IPS DF 19.7 (cell line): ENCODE measurements at regions not wholly inside any gene's neighbourhood (a gene's known extent, or its start where the extent isn't known, plus 50 kb on each side); places are given as distances from the start of the nearest gene placed in this dataset.

Experiments used
- DNase-seq: peaks from one replicate; pipeline ENCODE4 v3.0.0-alpha.2; 2013; ENCODE audit warnings: low read depth, low spot score

DNA sequence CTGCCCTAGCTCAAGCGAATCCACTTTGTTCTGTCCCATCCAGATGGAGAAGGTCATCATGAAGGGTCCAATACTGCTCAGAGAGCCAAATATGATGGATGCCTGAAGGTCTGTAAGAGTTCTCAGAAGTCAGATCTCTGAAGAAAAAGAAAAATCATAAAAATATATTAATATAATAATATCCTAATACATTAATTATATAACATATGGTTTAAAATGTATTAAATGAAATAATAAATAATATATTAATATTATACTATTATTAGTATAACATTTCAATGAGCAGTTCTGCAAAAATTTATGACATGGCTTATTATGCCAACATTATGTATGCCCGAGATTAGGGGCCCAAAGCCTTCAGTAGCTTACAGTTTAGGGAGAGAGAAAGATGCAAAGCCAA lies 78.2 kb upstream of the GPR12 start:
- DNase-seq: no peak

DNA sequence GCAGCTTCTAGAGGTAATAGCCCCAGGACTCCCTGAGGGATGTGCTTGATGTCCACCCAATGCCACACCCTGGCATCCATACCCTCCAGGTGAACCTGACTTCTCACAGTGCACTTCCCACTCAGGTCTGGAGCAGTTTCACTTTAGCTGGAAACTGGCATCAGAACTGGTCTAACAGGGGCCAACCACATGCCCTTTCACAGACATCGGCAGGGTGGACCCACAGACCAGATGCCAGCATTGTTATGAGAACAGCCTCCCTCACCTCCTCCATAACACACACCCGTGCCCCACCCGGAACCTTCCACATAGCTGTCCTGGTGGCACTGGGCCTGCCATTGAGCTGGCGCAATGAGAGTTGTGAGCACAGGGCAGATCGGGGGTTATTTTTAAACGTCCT lies 77.4 kb upstream of the GPR12 start:
- no peak for DNase-seq

GRCh38 chr13:26837102-26837501 lies 76.5 kb upstream of the GPR12 start:
- DNase-seq: no peak

DNA sequence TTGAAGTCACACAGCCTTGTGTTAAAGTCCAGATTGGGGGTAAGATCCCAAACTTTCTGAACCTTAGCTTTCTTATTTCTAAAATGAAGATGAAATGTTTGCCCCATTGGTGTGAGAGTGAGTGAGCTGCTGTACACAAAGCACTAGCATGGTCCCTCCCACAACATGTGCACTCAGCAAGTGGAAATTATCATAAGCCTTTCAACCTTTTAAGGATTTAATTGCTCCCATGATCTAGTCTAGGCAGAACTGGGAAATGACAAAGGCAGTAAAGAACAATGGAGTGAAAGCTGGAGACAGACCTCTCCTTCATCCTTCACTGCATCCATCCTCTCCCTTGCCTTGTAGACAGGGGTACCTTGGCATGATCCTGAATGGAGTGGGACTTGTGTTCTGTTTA lies 76.0 kb upstream of the GPR12 start:
- no peak for DNase-seq

DNA sequence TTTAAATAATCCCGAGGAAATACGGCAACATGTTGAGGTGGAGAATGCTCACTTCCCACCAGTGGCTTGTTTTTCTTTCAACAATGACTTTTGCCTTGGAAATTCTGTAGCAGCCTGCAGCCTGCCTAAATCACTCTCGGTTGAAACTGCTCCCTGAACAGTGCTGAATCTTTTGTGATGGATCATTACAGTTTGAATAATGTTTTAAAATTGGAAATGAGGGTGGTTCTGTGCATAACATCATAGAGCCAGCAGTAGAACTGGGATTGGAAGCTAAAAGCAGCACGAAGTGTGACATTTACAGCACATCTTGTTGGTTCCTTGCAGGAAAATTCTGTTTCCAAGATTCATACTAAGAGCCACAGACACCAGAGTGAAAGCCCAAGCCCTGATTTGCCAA lies 74.1 kb upstream of the GPR12 start:
- DNase-seq: no peak

DNA sequence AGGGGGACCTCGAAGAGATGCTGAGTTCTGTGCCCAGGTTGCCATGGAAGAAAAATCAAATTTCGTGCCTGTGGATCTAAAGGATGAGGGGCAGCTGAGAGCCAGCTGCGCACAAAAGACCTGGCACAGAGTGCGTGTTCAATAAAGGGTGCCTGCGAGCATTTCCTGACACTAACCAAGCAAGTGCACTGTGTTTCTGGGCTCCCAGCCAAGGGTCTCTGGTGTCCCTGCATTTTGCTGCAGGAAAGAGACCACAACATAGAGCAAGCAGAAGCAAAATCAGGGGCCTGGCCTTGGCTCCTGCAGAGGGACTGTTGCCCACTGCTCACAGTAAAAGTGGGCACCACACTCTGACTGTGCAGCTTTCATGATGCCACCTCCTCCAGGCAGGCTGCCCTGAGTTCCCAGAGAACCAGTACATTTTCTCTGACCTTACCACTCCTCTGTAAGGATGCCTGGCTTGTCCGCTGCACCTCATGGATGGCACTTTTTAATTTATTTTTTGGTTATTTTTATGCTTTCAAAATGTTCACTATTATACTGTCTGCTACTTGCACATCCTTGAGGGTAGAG lies 70.8 kb upstream of the GPR12 start:
- no peak for DNase-seq

DNA sequence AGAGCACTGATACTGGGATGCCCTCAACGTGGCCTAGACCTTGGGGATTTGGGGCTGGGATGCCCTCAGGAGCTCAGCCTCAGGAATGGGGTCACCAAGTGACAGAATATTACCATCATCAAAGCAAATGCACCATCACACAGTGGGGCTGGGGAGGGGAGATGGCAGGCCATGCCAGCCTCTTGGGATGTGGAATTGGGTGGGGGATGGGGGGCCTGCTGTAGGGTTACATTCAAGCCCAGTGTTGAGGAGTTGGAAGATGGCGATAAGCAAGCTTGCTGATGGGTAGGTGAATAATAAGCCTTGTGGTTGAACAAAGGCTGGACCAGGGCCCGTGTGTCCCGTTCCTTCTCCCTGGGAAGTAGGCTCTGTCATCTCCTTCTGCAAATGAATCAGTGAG lies 69.1 kb upstream of the GPR12 start:
- DNase-seq: no peak

DNA sequence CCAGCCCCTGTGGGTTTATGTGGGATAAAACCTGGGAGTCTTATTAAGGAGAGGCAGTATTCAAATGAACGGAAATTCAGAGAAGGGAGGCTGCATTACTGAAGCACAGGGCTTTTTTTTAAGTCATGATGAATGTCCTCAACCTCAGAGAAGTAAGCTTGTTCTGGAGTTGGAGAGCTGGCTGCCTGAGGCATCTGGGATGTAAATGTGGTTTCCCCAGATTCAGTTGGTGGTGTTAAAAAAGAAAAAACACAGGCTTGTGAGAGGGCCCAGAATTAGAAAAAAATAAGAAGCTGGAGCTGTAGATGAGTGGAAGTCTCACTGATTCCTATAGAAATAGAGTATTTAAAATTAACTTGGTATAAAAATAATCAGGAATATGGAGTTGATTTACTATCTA lies 64.0 kb upstream of the GPR12 start:
- DNase-seq: no peak

DNA sequence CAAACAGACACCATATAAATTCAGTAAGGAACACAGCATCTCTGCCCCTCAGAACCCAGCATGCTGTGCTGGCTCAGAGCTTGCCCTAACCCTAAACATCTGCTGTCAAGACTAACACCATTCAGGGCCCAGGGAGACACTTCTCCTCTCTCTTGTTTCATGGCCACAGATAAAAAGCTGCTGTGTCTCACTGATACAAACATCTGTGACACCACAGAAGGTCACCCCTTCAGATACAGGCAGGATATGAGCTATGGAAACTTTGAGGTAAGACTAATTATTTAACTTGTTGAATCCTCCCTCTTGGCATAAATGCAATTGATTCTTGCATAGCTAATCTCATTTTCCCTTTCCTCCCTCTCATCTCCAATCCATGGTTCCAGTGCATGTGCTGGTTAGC lies 61.6 kb upstream of the GPR12 start:
- DNase-seq: no peak

DNA sequence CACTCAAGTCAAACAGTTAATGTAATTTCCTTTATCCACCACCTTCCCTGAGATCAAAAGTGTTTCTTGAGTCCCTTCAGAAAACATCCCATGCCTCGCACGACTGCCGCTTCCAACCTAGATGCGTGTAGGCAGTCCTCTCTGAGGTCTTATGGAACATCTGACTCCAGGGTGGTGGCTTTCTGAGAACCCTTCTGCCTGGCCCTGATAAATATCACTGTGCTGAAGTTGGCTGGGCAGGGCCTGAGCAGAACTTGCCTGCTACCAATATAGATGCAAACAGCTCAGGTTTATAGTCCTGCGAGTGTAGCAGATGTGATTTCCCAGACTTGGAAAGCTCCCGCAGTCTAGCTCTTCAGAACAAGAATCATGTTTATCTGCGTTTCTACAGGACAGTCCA lies 61.1 kb upstream of the GPR12 start:
- DNase-seq: no peak

- no peak for DNase-seq
These were observed 60.3 kb upstream of the GPR12 start for GRCh38 chr13:26820871-26821270.

GRCh38 chr13:26819046-26819445 lies 58.5 kb upstream of the GPR12 start:
- DNase-seq: no peak

- no peak for DNase-seq
These were observed 56.3 kb upstream of the GPR12 start for GRCh38 chr13:26816881-26817280.

DNA sequence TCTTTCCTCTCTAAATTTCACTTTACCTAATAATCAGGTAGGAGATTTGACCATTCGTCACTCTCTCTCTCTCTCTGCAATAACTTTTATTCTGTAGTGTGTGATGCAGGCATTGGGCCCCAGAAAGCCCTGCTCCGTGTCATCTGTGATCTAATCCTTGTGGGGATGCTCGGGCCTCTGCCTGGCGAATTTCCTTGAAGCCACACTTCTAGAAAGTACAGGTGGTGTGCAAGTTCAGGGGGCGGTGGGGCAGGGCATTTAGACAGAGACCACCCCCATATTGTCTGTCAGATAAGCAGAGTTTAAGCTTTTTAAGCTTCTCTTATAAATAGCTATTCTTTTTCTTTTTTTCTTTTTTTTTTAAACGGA lies 53.4 kb upstream of the GPR12 start:
- no peak for DNase-seq

DNA sequence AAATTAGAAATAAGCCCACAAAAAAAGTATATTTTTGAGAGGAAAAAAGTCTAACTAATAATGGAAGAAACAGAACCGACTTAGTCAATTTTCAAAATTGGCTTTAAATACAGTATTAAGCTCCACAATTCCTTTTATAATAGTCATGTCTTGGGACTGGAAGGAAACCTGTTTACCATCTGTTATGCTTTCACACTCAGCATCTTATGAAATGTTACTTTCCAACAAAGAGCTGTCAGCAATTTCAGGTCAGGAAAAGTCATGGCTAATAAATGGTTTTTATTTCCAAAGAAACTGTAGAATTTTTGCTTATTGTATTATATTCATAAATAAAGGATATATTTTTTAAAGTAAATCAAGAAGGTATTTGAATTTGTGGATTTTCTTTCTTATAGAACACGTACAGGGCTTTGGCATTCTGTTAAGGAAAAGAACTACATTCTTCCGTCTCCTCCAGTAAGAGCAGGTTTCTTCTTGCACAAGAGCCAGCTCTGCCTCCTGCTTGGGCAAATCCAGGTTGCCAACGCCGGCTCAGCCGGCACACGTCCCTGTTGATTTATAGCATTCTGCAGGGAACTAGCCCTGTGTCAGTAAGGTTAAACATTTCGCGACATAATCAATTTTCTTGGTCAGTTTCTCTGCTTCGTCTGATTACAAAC lies 52.9 kb upstream of the GPR12 start:
- DNase-seq: no peak

DNA sequence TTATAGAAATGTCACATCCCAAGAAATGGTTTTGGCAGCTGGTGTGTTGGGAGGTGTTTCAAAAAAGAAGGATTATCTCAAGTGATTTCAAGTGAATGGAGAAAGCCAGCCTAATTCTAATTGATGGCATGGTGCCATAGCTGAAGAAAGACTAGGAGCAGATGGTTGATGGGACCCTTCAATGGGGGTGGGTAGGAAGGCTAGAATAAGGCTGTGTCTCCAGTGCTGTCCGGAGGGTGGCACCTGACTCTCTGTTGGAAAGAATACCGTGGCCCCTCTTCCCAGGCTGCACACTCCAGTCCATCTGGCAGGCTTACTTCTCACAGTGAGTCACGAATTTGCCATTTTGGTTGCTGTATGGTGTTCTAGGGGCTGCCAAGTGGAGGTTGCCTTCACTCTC lies 51.0 kb upstream of the GPR12 start:
- DNase-seq: no peak
